ENCODE measurements at regions not wholly inside any gene's neighbourhood (a gene's known extent, or its start where the extent isn't known, plus 50 kb on each side); places are given as distances from the start of the nearest gene placed in this dataset.

GRCh38 chr3:87788516-87788915 lies 270.3 kb downstream of the CGGBP1 start:
- Histone ChIP-seq H3K36me3 (ENCODE audit: insufficient read depth, low read length) (no peaks in the 10 kb centered on the region), H3K27me3 (ENCODE audit: control insufficient read depth in 1 of 2, insufficient read depth in 2 of 2, low read length in 2 of 2) (peaks cover 11 to 24% of the 10 kb centered on the region in 2 experiments), H3K4me1 (ENCODE audit: insufficient read depth, low read length) (peaks cover 9% of the 10 kb centered on the region), H3K4me3 (ENCODE audit: low read length) (no peak overlapping the region), H3K9me3 (ENCODE audit: control insufficient read depth in 1 of 2, insufficient read depth in 1 of 2, low read length in 2 of 2) (no peaks in the 10 kb centered on the region), H3K27ac (ENCODE audit: low read depth in 1 of 2, low read length in 2 of 2) (no peak overlapping the region)
- intact Hi-C loops (cut with DNase I, micrococcal nuclease) = no loop called here
- H3K9me3 Mint-ChIP-seq = no peaks in the 10 kb centered on the region
- H3K4me1 Mint-ChIP-seq (ENCODE audit: low read depth) = peaks cover 12% of the 10 kb centered on the region
- H3K27ac Mint-ChIP-seq = no peak overlapping the region
- H3K4me3 Mint-ChIP-seq = no peak overlapping the region
- ATAC-seq (ENCODE audit: poor library complexity) = no peak
- DNase-seq = no peak
- no peaks in the 10 kb centered on the region for H3K36me3 Mint-ChIP-seq (ENCODE audit: low read depth)
- H3K27me3 Mint-ChIP-seq = peaks cover 50% of the 10 kb centered on the region
- ChIA-PET CTCF (no interaction called here), POLR2A (no interaction called here)
- no peak for TF ChIP-seq CTCF (IDR thresholded peaks at IDR 0.05)

GRCh38 chr3:87780811-87781210 lies 278.0 kb downstream of the CGGBP1 start:
- no peaks in the 10 kb centered on the region for H3K9me3 ChIP-seq (ENCODE audit: control insufficient read depth in 1 of 2, insufficient read depth in 1 of 2, low read length in 2 of 2)
- Mint-ChIP-seq H3K4me3 (no peak overlapping the region), H3K4me1 (ENCODE audit: low read depth) (no peaks in the 10 kb centered on the region), H3K27ac (no peak overlapping the region), H3K9me3 (peaks cover 4% of the 10 kb centered on the region), H3K36me3 (ENCODE audit: low read depth) (no peaks in the 10 kb centered on the region), H3K27me3 (peaks cover 39% of the 10 kb centered on the region)
- no peaks in the 10 kb centered on the region for H3K36me3 ChIP-seq (ENCODE audit: insufficient read depth, low read length)
- TF ChIP-seq CTCF (IDR thresholded peaks at IDR 0.05) = no peak
- intact Hi-C loops (cut with DNase I, micrococcal nuclease) = no loop called here
- H3K4me1 ChIP-seq (ENCODE audit: insufficient read depth, low read length) = no peaks in the 10 kb centered on the region
- ChIA-PET POLR2A (no interaction called here), CTCF (no interaction called here)
- H3K27me3 ChIP-seq (ENCODE audit: control insufficient read depth in 1 of 2, insufficient read depth in 2 of 2, low read length in 2 of 2) = no peaks in the 10 kb centered on the region
- DNase-seq (peak in 2 of 14 experiments; percentile 25 to 35), ATAC-seq (ENCODE audit: poor library complexity) (no peak)
- no peak overlapping the region for H3K27ac ChIP-seq (ENCODE audit: low read depth in 1 of 2, low read length in 2 of 2)
- H3K4me3 ChIP-seq (ENCODE audit: low read length) = no peak overlapping the region

DNA sequence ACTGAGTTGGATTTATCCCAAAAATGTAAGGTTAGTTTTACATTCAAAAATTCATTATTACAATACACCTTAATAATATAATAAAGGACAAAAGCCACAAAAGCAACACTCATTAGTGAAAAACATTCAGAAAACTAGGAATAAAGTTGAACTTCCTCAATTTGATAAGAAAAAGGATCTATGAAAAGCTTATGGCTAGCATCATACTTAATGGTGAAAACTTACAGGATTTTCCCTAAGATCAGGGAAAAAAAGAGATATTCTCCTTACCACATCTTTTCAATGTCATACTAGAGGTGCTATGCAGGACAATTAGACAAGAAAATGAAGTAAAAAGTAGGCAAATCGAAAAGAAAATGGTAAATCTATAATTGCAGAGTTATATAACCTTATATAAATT lies 279.9 kb downstream of the CGGBP1 start:
- Mint-ChIP-seq H3K9me3 (peaks cover 4% of the 10 kb centered on the region), H3K4me3 (no peak overlapping the region), H3K27me3 (peaks cover 50% of the 10 kb centered on the region), H3K4me1 (ENCODE audit: low read depth) (no peaks in the 10 kb centered on the region), H3K27ac (no peak overlapping the region), H3K36me3 (ENCODE audit: low read depth) (no peaks in the 10 kb centered on the region)
- CTCF ChIA-PET = interaction anchor here (1.1 kb wide), 1 partner anchor 12 kb away, joined by 3 read pairs; no protein-coding TSS in a partner anchor
- Histone ChIP-seq H3K9me3 (ENCODE audit: control insufficient read depth in 1 of 2, insufficient read depth in 1 of 2, low read length in 2 of 2) (no peaks in the 10 kb centered on the region), H3K4me1 (ENCODE audit: insufficient read depth, low read length) (no peaks in the 10 kb centered on the region), H3K27ac (ENCODE audit: low read depth in 1 of 2, low read length in 2 of 2) (no peak overlapping the region), H3K4me3 (ENCODE audit: low read length) (no peak overlapping the region), H3K27me3 (ENCODE audit: control insufficient read depth in 1 of 2, insufficient read depth in 2 of 2, low read length in 2 of 2) (no peaks in the 10 kb centered on the region), H3K36me3 (ENCODE audit: insufficient read depth, low read length) (no peaks in the 10 kb centered on the region)
- no peak for ATAC-seq (ENCODE audit: poor library complexity)
- intact Hi-C loops (cut with DNase I, micrococcal nuclease) = no loop called here
- POLR2A ChIA-PET = no interaction called here
- DNase-seq = no peak
- TF ChIP-seq CTCF (IDR thresholded peaks at IDR 0.05) = no peak

All from CD4-positive, alpha-beta T cell (primary cell).